ENCODE measurements at regions not wholly inside any gene's neighbourhood (a gene's known extent, or its start where the extent isn't known, plus 50 kb on each side); places are given as distances from the start of the nearest gene placed in this dataset.

GRCh38 chr7:155979566-155979965 lies 167.3 kb upstream of the SHH start:
- TF ChIP-seq CTCF (conservative IDR thresholded peaks at IDR 0.05) (no peak), ZFX (IDR thresholded peaks at IDR 0.05) (no peak)

All from C4-2B (cell line).